Prostate gland (tissue), 2 donors: ENCODE measurements at regions not wholly inside any gene's neighbourhood (a gene's known extent, or its start where the extent isn't known, plus 50 kb on each side); places are given as distances from the start of the nearest gene placed in this dataset.

ENCODE experiments used
- DNase-seq: peaks from one replicate; pipeline ENCODE4 v3.0.0-alpha.2; 2019; ENCODE audit warnings: low spot score
- H3K27ac ChIP-seq, 2 donors: fragments of 200-600 bp; sonication (generic); 2 replicates each; pipeline ENCODE4 v1.5.1; 2017 to 2019
- H3K27me3 ChIP-seq: fragments of 200-600 bp; sonication (generic); replicated peaks from 2 replicates; pipeline ENCODE4 v1.5.1; 2019; ENCODE audit not compliant: insufficient read depth
- H3K36me3 ChIP-seq, 2 donors: fragments of 200-600 bp; sonication (generic); 1 replicate in 1 of 2; 2 replicates in 1 of 2; pipeline versions ENCODE4 v1.5.1 to v1.8.1; 2017 to 2019
- H3K4me1 ChIP-seq: fragments of 200-600 bp; sonication (generic); replicated peaks from 2 replicates; pipeline ENCODE4 v1.5.1; 2019
- H3K4me3 ChIP-seq, 2 donors: fragments of 200-600 bp; sonication (generic); 2 replicates each; pipeline ENCODE4 v1.5.1; 2017 to 2019
- H3K9me3 ChIP-seq: fragments of 200-600 bp; sonication (generic); 2 replicates; pipeline ENCODE4 v1.5.1; 2017
- CTCF ChIP-seq, 4 experiments: fragments of 200-600 bp in 2 of 4; fragments of 450-650 bp in 2 of 4; sonication (generic) in 2 of 4; IDR thresholded peaks; 1 replicate in 3 of 4; 2 replicates in 1 of 4; pipeline ENCODE4 v1.5.1; 2016 to 2019; ENCODE audit warnings: antibody characterized with exemption in 4 of 4, mild to moderate bottlenecking in 2 of 4, moderate library complexity in 2 of 4
- POLR2A ChIP-seq: fragments of 450-650 bp; IDR thresholded peaks from one replicate; pipeline ENCODE4 v1.6.1; 2016; ENCODE audit warnings: antibody characterized with exemption, mild to moderate bottlenecking
- POLR2AphosphoS5 ChIP-seq: sonication (generic); formaldehyde crosslinking; IDR thresholded peaks from one replicate; pipeline ENCODE4 v1.6.1; 2017; ENCODE audit warnings: antibody characterized with exemption
- WGBS: methylation state at CpG from one replicate; pipeline ENCODE4 v1.1.5; 2018; 5-methylcytosine and 5-hydroxymethylcytosine counted together
- intact Hi-C: fragments of 100-400 bp; cut with DNase I; formaldehyde crosslinking; loops from one replicate; pipeline ENCODE4 v1.14.2; 2022

DNA sequence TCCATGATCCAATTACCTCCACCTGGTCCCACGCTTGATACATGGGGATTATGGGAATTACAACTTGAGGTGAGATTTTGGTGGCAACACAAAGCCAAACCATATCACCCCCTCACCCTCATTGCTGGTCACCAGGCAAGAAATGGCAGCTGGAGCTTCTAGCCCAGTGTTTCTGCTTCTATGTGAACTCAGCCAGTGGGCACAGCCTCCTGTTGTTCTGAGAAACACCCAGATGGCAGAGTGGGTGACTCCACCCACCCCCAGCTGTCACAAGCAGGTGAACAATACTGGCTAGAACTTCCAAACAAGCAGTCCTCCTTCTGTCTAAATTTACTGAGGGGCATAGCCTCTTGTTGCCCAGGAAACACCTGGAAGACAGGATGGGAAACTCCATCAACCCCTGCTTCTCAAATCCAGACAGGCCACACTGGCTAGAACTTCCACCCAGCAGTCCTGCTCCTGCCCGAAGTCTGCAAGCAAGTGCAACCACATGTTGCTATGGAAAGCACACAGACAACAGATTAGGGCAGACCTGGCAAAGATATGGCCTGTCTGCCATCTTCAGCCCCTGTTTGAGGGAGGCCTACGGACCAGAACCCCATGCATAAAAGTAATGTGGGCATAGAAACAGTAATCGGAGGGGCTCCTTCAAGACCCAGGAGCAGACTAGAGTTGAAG lies 114.1 kb downstream of the DTWD1 start:
- no peak for DNase-seq
- intact Hi-C loops, result no loop called here
- H3K27me3 ChIP-seq, result no peaks in the 10 kb centered on the region
- H3K9me3 ChIP-seq, result no peaks in the 10 kb centered on the region
- 98% methylated on average over 4 of the region's 4 CpGs for WGBS
- H3K4me3 ChIP-seq, result no peak overlapping the region
- H3K27ac ChIP-seq, result no peak overlapping the region
- no peak for TF ChIP-seq POLR2A
- TF ChIP-seq CTCF (IDR thresholded peaks at IDR 0.05), result no peak
- TF ChIP-seq POLR2AphosphoS5, result no peak
- H3K36me3 ChIP-seq, result no peaks in the 10 kb centered on the region
- H3K4me1 ChIP-seq, result no peaks in the 10 kb centered on the region

- H3K4me3 ChIP-seq, result no peak overlapping the region
- H3K9me3 ChIP-seq, result no peaks in the 10 kb centered on the region
- H3K4me1 ChIP-seq, result no peaks in the 10 kb centered on the region
- no peaks in the 10 kb centered on the region for H3K36me3 ChIP-seq
- DNase-seq, result no peak
- no peak overlapping the region for H3K27ac ChIP-seq
- H3K27me3 ChIP-seq, result no peaks in the 10 kb centered on the region
- intact Hi-C loops, result no loop called here
- no peak for TF ChIP-seq POLR2A
- no peak for TF ChIP-seq CTCF (IDR thresholded peaks at IDR 0.05)
- no peak for TF ChIP-seq POLR2AphosphoS5
These were observed 116.3 kb downstream of the DTWD1 start for GRCh38 chr15:49737127-49737526.

DNA sequence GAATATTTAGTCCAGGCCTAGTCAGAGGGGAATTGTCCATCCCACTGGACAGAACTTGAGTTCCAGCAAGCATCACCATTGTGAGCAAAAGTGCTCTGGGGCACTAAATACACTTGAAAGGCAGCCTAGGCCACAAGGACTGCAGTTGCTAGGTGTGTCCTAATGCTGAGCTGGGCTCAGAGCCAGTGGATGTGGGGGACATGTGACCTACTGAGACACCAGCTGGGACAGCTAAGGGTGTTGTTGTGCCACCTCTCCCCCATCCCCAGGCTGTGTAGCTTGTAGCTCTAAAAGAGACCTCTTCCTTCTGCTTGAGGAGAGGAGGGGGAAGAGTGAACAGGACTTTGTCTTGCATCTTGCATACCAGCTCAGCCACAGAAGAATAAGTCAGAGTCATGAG lies 120.9 kb downstream of the DTWD1 start:
- H3K9me3 ChIP-seq, result no peaks in the 10 kb centered on the region
- DNase-seq, result no peak
- no peaks in the 10 kb centered on the region for H3K36me3 ChIP-seq
- H3K4me3 ChIP-seq, result no peak overlapping the region
- H3K27ac ChIP-seq, result no peak overlapping the region
- H3K27me3 ChIP-seq, result no peaks in the 10 kb centered on the region
- H3K4me1 ChIP-seq, result no peaks in the 10 kb centered on the region
- intact Hi-C loops, result no loop called here
- TF ChIP-seq POLR2AphosphoS5 (no peak), POLR2A (no peak), CTCF (IDR thresholded peaks at IDR 0.05) (no peak)

DNA sequence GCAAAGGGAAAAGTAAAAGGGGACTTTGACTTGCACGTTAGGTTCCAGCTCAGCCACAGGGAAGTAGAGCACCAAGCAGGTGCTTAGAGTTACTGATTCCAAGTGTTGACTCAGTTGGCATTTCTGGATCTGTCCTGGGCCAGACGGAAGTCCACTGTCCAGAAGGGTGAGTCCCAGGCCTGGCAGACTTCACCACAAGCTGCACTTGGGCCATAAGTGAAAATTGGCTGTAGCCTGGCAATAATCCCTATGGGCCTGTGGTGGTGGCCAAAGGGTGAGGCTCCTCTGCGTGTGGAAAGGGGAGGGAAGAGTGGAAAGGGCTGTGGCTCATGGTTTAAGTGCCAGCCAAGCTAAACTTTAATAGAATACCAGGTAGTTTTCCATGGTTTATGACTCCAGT lies 121.5 kb downstream of the DTWD1 start:
- no peaks in the 10 kb centered on the region for H3K4me1 ChIP-seq
- DNase-seq, result no peak
- no peak overlapping the region for H3K4me3 ChIP-seq
- intact Hi-C loops, result no loop called here
- no peaks in the 10 kb centered on the region for H3K27me3 ChIP-seq
- 94% methylated on average over 3 of the region's 3 CpGs for WGBS
- no peaks in the 10 kb centered on the region for H3K36me3 ChIP-seq
- no peak overlapping the region for H3K27ac ChIP-seq
- H3K9me3 ChIP-seq, result no peaks in the 10 kb centered on the region
- TF ChIP-seq POLR2A (no peak), POLR2AphosphoS5 (no peak), CTCF (IDR thresholded peaks at IDR 0.05) (no peak)

DNA sequence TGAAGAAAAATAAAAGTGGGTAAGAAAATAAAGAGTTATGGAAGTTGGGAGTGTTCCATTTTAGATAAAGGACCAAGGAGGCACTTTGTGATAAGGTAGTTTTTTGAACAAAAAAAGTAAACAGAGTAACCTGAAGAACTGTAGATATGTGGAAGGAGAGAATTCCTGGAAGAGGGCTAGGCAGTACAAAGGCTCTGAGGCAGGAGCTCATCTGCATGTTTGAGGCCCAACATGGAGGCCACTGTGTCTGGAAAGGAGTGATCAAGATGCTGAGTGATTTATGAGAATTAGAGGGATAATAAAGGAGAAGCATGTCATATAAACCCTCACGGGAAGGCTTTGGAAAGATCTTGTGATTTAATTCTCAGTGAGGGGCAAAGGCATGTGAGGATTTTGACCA lies 126.5 kb downstream of the DTWD1 start:
- DNase-seq, result no peak
- no peaks in the 10 kb centered on the region for H3K4me1 ChIP-seq
- no peak for TF ChIP-seq CTCF (IDR thresholded peaks at IDR 0.05)
- TF ChIP-seq POLR2AphosphoS5, result no peak

More for the DNA sequence above, 126.5 kb downstream of the DTWD1 start:
- no peak overlapping the region for H3K4me3 ChIP-seq
- no peaks in the 10 kb centered on the region for H3K36me3 ChIP-seq
- H3K27ac ChIP-seq, result no peak overlapping the region
- 39% methylated on average over 1 of the region's 1 CpG for WGBS
- no peaks in the 10 kb centered on the region for H3K9me3 ChIP-seq
- H3K27me3 ChIP-seq, result no peaks in the 10 kb centered on the region
- intact Hi-C loops, result no loop called here
